ENCODE measurements at regions not wholly inside any gene's neighbourhood (a gene's known extent, or its start where the extent isn't known, plus 50 kb on each side); places are given as distances from the start of the nearest gene placed in this dataset.

DNA sequence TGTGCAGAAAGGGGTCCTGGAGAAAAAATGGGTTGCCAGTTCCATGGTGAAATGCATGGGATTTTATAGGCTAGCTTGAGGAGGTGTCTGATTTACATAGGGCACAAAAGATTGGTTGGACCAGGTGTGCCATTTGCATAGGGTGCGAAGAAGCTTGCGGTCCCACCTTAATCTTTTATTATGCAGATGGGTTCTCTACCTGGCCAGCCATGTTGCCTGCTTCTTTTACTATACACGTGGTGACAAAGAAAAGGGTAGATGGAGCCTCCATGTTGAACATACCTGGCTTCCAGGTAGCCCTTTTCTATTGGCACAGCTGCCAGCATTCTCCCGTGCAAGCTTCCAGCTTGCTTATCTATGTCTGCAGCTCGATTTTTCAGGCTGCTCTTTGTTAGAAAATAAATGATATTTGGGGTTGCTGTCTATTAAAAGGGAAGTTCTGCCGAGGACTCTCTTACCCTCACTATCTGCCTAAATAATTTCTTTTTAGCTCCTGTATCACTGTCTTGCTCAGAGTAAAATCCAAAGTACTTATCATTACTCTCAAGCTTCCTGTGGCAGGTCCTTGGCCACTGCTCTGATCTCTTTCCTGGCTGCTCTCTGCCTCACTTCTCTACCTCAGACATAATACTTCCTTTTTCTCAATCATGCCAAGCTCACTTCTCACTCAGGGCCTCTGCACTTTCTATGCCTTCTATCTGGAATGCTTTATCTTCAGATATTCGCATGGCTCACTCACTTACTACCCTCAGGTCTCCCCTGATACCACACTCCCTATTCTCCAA is 216.0 kb upstream of the DAAM1 start:
- TF ChIP-seq, protein P1, sequence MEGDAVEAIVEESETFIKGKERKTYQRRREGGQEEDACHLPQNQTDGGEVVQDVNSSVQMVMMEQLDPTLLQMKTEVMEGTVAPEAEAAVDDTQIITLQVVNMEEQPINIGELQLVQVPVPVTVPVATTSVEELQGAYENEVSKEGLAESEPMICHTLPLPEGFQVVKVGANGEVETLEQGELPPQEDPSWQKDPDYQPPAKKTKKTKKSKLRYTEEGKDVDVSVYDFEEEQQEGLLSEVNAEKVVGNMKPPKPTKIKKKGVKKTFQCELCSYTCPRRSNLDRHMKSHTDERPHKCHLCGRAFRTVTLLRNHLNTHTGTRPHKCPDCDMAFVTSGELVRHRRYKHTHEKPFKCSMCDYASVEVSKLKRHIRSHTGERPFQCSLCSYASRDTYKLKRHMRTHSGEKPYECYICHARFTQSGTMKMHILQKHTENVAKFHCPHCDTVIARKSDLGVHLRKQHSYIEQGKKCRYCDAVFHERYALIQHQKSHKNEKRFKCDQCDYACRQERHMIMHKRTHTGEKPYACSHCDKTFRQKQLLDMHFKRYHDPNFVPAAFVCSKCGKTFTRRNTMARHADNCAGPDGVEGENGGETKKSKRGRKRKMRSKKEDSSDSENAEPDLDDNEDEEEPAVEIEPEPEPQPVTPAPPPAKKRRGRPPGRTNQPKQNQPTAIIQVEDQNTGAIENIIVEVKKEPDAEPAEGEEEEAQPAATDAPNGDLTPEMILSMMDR (IDR thresholded peaks at IDR 0.05; ENCODE audit: insufficient read depth, low read depth, low read length) = no peak
- no peak for DNase-seq (ENCODE audit: low read depth)
- H3K4me3 ChIP-seq (ENCODE audit: low read depth, low read length) = no peak overlapping the region
- H3K36me3 ChIP-seq (ENCODE audit: control insufficient read depth, insufficient read depth, low read length) = no peaks in the 10 kb centered on the region
- CTCF ChIA-PET = no interaction called here
- H3K27me3 ChIP-seq (ENCODE audit: control insufficient read depth, insufficient read depth, low read length) = no peaks in the 10 kb centered on the region; the same call in 1 of the 2 replicates
- POLR2A ChIA-PET = no interaction called here

DNA sequence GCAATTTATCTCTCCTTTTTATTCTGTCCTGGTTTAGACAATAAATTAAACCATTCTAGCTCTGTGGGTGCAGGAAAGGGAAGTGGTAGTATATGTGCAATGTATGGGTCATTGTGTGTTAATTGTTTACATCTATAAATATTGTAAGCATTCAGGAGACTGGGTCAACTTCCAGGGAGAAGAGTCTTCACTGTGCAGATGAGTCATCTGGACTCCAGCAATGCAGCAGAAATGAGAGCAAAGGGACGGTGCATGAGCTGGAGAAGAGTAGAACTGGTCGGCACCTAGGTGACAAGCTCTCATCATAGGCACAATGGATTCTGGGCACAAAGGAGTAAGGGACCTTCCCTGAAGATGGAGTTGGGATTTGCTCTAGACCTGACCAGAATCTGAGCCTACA is 211.1 kb upstream of the DAAM1 start:
- Histone ChIP-seq H3K27me3 (ENCODE audit: control insufficient read depth, insufficient read depth, low read length) (no peaks in the 10 kb centered on the region; the same call in 1 of the 2 replicates), H3K4me3 (ENCODE audit: low read depth, low read length) (no peak overlapping the region), H3K36me3 (ENCODE audit: control insufficient read depth, insufficient read depth, low read length) (no peaks in the 10 kb centered on the region)
- CTCF ChIA-PET = interaction anchor here (2.5 kb wide), 1 partner anchor 26 kb away, joined by 9 read pairs; no protein-coding TSS in a partner anchor
- no peak for DNase-seq (ENCODE audit: low read depth)
- POLR2A ChIA-PET = no interaction called here
- TF ChIP-seq, protein P1 (IDR thresholded peaks at IDR 0.05; ENCODE audit: insufficient read depth, low read depth, low read length) = no peak

DNA sequence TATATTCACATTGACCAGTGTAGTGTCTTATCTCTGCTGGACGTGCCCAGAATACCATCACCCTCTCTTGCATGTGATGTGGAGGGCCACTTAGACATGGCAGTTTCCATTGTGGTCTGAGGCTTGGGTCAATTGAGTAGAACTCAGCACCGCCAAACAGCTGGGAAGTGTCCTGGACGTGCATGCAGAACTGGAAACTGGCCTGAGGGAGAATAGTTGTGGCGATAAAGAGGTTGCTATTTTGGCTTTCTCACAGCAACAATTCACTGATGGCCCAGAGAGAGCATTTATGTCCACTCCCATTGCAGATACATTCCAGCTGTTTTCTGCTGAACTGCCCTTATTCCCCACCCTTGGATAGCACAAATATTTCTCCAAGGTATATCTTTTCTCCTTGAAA is 210.1 kb upstream of the DAAM1 start:
- CTCF ChIA-PET = interaction anchor here (0.6 to 2.5 kb wide), 3 partner anchors 10 to 189 kb away, joined by 3 to 9 read pairs (median 4); no protein-coding TSS in a partner anchor
- TF ChIP-seq, protein P1 (IDR thresholded peaks at IDR 0.05; ENCODE audit: insufficient read depth, low read depth, low read length) = no peak
- POLR2A ChIA-PET = no interaction called here
- H3K36me3 ChIP-seq (ENCODE audit: control insufficient read depth, insufficient read depth, low read length) = no peaks in the 10 kb centered on the region
- H3K4me3 ChIP-seq (ENCODE audit: low read depth, low read length) = no peak overlapping the region
- no peaks in the 10 kb centered on the region; the same call in 1 of the 2 replicates for H3K27me3 ChIP-seq (ENCODE audit: control insufficient read depth, insufficient read depth, low read length)
- peak; percentile 34 for DNase-seq (ENCODE audit: low read depth)

DNA sequence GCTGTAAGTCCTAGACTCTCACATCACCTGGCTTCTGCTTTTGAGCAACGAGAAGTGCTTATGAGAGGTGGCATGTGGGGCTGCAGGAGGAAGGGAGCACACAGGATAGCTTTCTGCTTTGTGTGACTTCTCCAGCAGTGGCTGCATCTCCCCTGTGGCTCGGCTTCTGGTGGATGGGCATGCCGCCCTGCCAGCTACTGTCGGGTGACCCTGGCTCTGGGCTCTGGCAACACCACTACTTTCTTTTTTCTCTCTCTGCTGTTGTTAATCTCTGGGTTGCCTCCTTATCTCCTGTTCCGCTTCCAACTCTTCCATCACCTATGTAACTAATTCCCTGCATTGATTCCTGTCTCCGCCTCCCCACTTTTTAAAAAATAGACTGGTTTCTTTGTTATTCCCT is 209.1 kb upstream of the DAAM1 start:
- no peaks in the 10 kb centered on the region; the same call in 1 of the 2 replicates for H3K27me3 ChIP-seq (ENCODE audit: control insufficient read depth, insufficient read depth, low read length)
- no peak for DNase-seq (ENCODE audit: low read depth)
- CTCF ChIA-PET = interaction anchor here (2.5 kb wide), 1 partner anchor 24 kb away, joined by 9 read pairs; no protein-coding TSS in a partner anchor
- H3K36me3 ChIP-seq (ENCODE audit: control insufficient read depth, insufficient read depth, low read length) = no peaks in the 10 kb centered on the region
- H3K4me3 ChIP-seq (ENCODE audit: low read depth, low read length) = no peak overlapping the region
- TF ChIP-seq, protein P1 (IDR thresholded peaks at IDR 0.05; ENCODE audit: insufficient read depth, low read depth, low read length) = no peak
- POLR2A ChIA-PET = no interaction called here

DNA sequence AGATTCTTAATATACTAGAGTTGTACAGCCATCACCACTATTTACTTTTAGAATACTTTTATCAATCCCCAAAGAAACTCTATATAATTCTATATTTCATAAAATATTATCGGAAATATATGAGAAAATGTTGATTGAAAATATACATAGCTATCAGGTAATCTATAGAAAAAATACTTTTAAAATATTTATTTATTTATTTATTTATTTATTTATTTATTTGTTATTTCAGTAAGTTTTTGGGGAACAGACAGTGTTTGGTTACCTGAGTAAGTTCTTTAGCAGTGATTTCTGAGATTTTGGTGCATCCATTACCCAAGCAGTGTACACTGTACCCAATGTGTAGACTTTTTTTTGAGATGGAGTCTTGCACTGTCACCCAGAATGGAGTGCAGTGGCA is 206.6 kb upstream of the DAAM1 start:
- TF ChIP-seq, protein P1 (IDR thresholded peaks at IDR 0.05; ENCODE audit: insufficient read depth, low read depth, low read length) = no peak
- ChIA-PET POLR2A (no interaction called here), CTCF (interaction anchor here (1.2 kb wide), 1 partner anchor 12 kb away, joined by 3 read pairs; no protein-coding TSS in a partner anchor)
- no peaks in the 10 kb centered on the region for H3K36me3 ChIP-seq (ENCODE audit: control insufficient read depth, insufficient read depth, low read length)
- DNase-seq (ENCODE audit: low read depth) = no peak
- H3K27me3 ChIP-seq (ENCODE audit: control insufficient read depth, insufficient read depth, low read length) = no peaks in the 10 kb centered on the region
- no peak overlapping the region for H3K4me3 ChIP-seq (ENCODE audit: low read depth, low read length)

Measured in BJ (cell line).